Osteocyte (in vitro differentiated cells): ENCODE measurements at regions not wholly inside any gene's neighbourhood (a gene's known extent, or its start where the extent isn't known, plus 50 kb on each side); places are given as distances from the start of the nearest gene placed in this dataset.

Experiments used
- DNase-seq: peaks from one replicate; pipeline ENCODE4 v3.0.0; 2021; ENCODE audit warnings: mixed read lengths; ENCODE audit not compliant: unreplicated experiment; ENCODE audit errors: extremely low spot score
- H3K27ac Mint-ChIP-seq: one replicate; pipeline ENCODE4 v1.8.0; 2021; ENCODE audit warnings: mild to moderate bottlenecking, mixed read lengths; ENCODE audit not compliant: unreplicated experiment
- H3K27me3 Mint-ChIP-seq: one replicate; pipeline ENCODE4 v1.8.0; 2021; ENCODE audit warnings: mixed read lengths; ENCODE audit not compliant: unreplicated experiment
- H3K36me3 Mint-ChIP-seq: one replicate; pipeline ENCODE4 v1.8.0; 2021; ENCODE audit warnings: mixed read lengths; ENCODE audit not compliant: unreplicated experiment
- H3K4me1 Mint-ChIP-seq: one replicate; pipeline ENCODE4 v1.8.0; 2021; ENCODE audit warnings: mixed read lengths; ENCODE audit not compliant: unreplicated experiment
- H3K4me3 Mint-ChIP-seq: one replicate; pipeline ENCODE4 v1.8.0; 2021; ENCODE audit warnings: mild to moderate bottlenecking, moderate library complexity, mixed read lengths; ENCODE audit not compliant: unreplicated experiment
- H3K9me3 Mint-ChIP-seq: one replicate; pipeline ENCODE4 v1.8.0; 2021; ENCODE audit warnings: mixed read lengths; ENCODE audit not compliant: unreplicated experiment
- TF ChIP-seq, protein P1 (sequence below): fragments of 200-600 bp; sonication (generic); IDR thresholded peaks from 2 replicates; pipeline ENCODE4 v1.5.0; 2021; ENCODE audit warnings: antibody characterized with exemption, mild to moderate bottlenecking, moderate library complexity

- Mint-ChIP-seq H3K36me3 (no peaks in the 10 kb centered on the region), H3K9me3 (peaks cover 4% of the 10 kb centered on the region), H3K27ac (no peak overlapping the region), H3K27me3 (peaks cover 2% of the 10 kb centered on the region), H3K4me1 (no peaks in the 10 kb centered on the region), H3K4me3 (no peak overlapping the region)
- TF ChIP-seq, protein P1, sequence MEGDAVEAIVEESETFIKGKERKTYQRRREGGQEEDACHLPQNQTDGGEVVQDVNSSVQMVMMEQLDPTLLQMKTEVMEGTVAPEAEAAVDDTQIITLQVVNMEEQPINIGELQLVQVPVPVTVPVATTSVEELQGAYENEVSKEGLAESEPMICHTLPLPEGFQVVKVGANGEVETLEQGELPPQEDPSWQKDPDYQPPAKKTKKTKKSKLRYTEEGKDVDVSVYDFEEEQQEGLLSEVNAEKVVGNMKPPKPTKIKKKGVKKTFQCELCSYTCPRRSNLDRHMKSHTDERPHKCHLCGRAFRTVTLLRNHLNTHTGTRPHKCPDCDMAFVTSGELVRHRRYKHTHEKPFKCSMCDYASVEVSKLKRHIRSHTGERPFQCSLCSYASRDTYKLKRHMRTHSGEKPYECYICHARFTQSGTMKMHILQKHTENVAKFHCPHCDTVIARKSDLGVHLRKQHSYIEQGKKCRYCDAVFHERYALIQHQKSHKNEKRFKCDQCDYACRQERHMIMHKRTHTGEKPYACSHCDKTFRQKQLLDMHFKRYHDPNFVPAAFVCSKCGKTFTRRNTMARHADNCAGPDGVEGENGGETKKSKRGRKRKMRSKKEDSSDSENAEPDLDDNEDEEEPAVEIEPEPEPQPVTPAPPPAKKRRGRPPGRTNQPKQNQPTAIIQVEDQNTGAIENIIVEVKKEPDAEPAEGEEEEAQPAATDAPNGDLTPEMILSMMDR = no peak
- DNase-seq = peak; percentile 74
Measured at GRCh38 chr14:101181446-101182313, 278.2 kb upstream of the RTL1 start.

- H3K27ac Mint-ChIP-seq = no peak overlapping the region
- peaks cover 2% of the 10 kb centered on the region for H3K27me3 Mint-ChIP-seq
- H3K4me1 Mint-ChIP-seq = no peaks in the 10 kb centered on the region
- no peak overlapping the region for H3K4me3 Mint-ChIP-seq
- H3K36me3 Mint-ChIP-seq = no peaks in the 10 kb centered on the region
- TF ChIP-seq, protein P1 = no peak
- H3K9me3 Mint-ChIP-seq = peaks cover 4% of the 10 kb centered on the region
- DNase-seq = no peak
Measured at GRCh38 chr14:101182476-101182875, 279.0 kb upstream of the RTL1 start.

DNA sequence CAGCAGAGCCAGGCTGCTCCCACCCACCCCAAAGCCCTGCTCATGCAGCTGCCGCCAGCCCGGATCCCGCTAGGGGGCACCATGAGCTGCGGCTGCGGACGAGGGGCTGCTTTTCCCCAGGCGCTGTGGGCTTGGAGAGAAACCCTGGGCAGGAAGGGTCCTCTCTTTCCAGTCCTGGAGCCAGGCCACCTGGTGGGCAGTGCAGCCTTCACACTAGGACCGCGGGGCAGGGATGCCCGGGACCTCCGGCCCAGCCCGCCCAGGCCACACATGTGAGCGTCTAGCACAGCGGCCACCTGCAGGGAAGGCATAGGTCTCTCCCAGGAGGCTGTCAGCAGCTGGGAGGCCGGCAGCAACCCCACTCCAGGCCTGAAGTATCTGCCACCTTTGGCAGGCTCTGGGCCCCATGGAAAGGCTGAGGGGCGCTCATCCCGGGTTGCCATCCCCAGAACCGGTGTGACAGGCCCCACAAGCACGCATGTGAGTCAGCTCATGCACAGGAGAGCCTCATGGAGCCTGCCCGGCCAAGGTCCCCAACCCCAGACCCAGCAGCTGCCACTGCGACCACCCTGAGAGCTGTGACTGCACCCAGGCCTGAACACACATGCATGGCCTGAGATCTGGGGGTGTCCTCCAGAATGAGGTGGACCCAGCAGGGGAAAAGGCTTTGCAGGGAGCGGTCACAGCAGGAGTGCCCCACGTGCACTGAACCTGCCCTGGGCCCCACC lies 280.0 kb upstream of the RTL1 start:
- peak; percentile 80 for DNase-seq
- no peak overlapping the region for H3K27ac Mint-ChIP-seq
- H3K9me3 Mint-ChIP-seq = peaks cover 4% of the 10 kb centered on the region
- no peaks in the 10 kb centered on the region for H3K4me1 Mint-ChIP-seq
- no peak overlapping the region for H3K4me3 Mint-ChIP-seq
- TF ChIP-seq, protein P1 = peak; percentile 42
- H3K36me3 Mint-ChIP-seq = no peaks in the 10 kb centered on the region
- H3K27me3 Mint-ChIP-seq = peaks cover 2% of the 10 kb centered on the region

DNA sequence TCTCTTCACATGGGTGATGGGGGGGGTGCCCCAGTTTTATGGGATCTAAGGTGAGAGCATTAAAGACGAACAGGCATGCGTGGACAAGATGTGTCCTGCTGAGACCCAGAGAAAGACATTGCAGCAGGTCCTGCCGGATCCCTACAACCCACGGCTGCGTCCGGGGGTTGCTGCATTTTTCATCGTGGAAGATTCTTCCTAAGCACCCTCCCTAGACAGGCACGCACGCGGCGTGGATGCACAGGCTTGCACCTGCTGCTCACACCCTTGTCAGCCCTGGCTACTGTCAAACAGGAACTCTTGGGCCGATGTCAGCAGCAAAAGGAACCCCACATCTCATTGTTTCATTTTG lies 280.6 kb upstream of the RTL1 start:
- no peak overlapping the region for H3K27ac Mint-ChIP-seq
- TF ChIP-seq, protein P1 = no peak
- H3K4me1 Mint-ChIP-seq = no peaks in the 10 kb centered on the region
- H3K27me3 Mint-ChIP-seq = peaks cover 5% of the 10 kb centered on the region
- no peaks in the 10 kb centered on the region for H3K36me3 Mint-ChIP-seq
- H3K9me3 Mint-ChIP-seq = peaks cover 4% of the 10 kb centered on the region
- H3K4me3 Mint-ChIP-seq = no peak overlapping the region
- DNase-seq = peak; percentile 75

GRCh38 chr14:101184572-101184971 lies 281.1 kb upstream of the RTL1 start:
- Mint-ChIP-seq H3K27ac (no peak overlapping the region), H3K4me3 (no peak overlapping the region), H3K27me3 (peaks cover 9% of the 10 kb centered on the region), H3K4me1 (no peaks in the 10 kb centered on the region), H3K9me3 (peaks cover 4% of the 10 kb centered on the region), H3K36me3 (no peaks in the 10 kb centered on the region)
- TF ChIP-seq, protein P1 = no peak
- no peak for DNase-seq
